Lung (tissue), 11 donors: ENCODE measurements at regions not wholly inside any gene's neighbourhood (a gene's known extent, or its start where the extent isn't known, plus 50 kb on each side); places are given as distances from the start of the nearest gene placed in this dataset.

Experiments
- ATAC-seq: fragments of 200-7000 bp; cut with Tn5 transposase; one replicate; pipeline ENCODE4 v1.9.1; 2020; ENCODE audit warnings: moderate number of reproducible peaks; ENCODE audit not compliant: insufficient read depth, low FRiP score
- DNase-seq, 3 donors: peaks; one replicate each; pipeline ENCODE4 v3.0.0-alpha.2; 2013 to 2017
- H3K27ac ChIP-seq, 2 donors: one replicate each; pipeline ENCODE4 v1.5.1; 2013; ENCODE audit warnings: mild to moderate bottlenecking in 2 of 2, moderate library complexity in 2 of 2, control low read depth in 1 of 2, inconsistent platforms in 1 of 2, low read depth in 1 of 2, low read length in 1 of 2
- H3K27me3 ChIP-seq, 3 donors: one replicate each; pipeline ENCODE4 v1.5.1; 2013; ENCODE audit warnings: low read length in 2 of 3; ENCODE audit not compliant: control insufficient read depth in 3 of 3, insufficient read depth in 3 of 3
- H3K36me3 ChIP-seq, 4 donors: one replicate each; pipeline ENCODE4 v1.5.1; 2013; ENCODE audit warnings: low read length in 4 of 4, mild to moderate bottlenecking in 1 of 4, moderate library complexity in 1 of 4; ENCODE audit not compliant: control insufficient read depth in 4 of 4, insufficient read depth in 4 of 4
- H3K4me1 ChIP-seq, 5 donors: one replicate each; pipeline ENCODE4 v1.5.1; 2013; ENCODE audit warnings: low read length in 5 of 5, mild to moderate bottlenecking in 2 of 5, moderate library complexity in 1 of 5; ENCODE audit not compliant: control insufficient read depth in 5 of 5, insufficient read depth in 5 of 5
- H3K4me3 ChIP-seq: one replicate; pipeline ENCODE4 v1.5.1; 2013; ENCODE audit warnings: mild to moderate bottlenecking, control low read depth, moderate library complexity
- H3K9ac ChIP-seq, 2 donors: one replicate each; pipeline ENCODE4 v1.5.1; 2013; ENCODE audit warnings: low read length in 2 of 2, control low read depth in 1 of 2; ENCODE audit not compliant: insufficient read depth in 1 of 2
- H3K9me3 ChIP-seq, 4 donors: one replicate each; pipeline ENCODE4 v1.5.1; 2013; ENCODE audit warnings: low read length in 3 of 4, mild to moderate bottlenecking in 1 of 4, moderate library complexity in 1 of 4; ENCODE audit not compliant: control insufficient read depth in 4 of 4, insufficient read depth in 3 of 4
- WGBS, 2 donors: extraction: QIAGEN DNeasy Blood & Tissue Kit; methylation state at CpG; one replicate each; pipeline ENCODE4 v1.1.7; 2013; 5-methylcytosine and 5-hydroxymethylcytosine counted together
- TF ChIP-seq, protein P1 (sequence below): IDR thresholded peaks from 2 replicates; pipeline ENCODE4 v1.5.1; 2012; ENCODE audit warnings: mild to moderate bottlenecking; ENCODE audit errors: control extremely low read depth, extremely low read depth
- donor health status: control.
- donor health status: control.
- donor health status: Bipolar disorder and iron deficiency.
- donor health status: healthy.
- donor health status: DM: yes; HTN: yes; CAD: no.

DNA sequence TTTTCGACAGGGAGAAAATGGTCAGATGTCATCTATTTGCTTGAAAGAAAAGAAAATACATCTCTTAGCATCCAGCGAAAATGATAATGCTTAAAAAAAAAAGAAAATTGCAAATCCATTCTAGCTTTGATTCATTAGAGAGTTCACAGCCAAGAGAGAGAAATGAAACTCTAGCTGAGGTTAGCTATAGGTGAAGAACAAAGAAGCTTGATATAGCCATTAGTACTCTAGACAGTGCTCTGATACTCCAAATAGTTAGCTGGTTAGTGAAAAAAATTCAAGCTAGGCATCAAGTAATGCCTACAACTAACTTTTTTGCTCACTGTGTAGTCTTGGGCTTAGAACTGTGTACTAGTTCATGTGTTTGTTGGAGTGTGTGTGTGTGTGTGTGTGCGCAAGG is 721.6 kb upstream of the SOX9 start:
- WGBS, 2 donors, result 47 to 51% methylated on average over 3 of the region's 3 CpGs
- no peaks in the 10 kb centered on the region for H3K27me3 ChIP-seq
- peaks cover 0 to 3% (median 0%) of the 10 kb centered on the region in 5 donors for H3K4me1 ChIP-seq
- no peak for DNase-seq
- no peak overlapping the region for H3K9ac ChIP-seq
- H3K36me3 ChIP-seq, result no peaks in the 10 kb centered on the region
- H3K4me3 ChIP-seq, result no peak overlapping the region
- H3K9me3 ChIP-seq, result no peaks in the 10 kb centered on the region
- TF ChIP-seq, protein P1, sequence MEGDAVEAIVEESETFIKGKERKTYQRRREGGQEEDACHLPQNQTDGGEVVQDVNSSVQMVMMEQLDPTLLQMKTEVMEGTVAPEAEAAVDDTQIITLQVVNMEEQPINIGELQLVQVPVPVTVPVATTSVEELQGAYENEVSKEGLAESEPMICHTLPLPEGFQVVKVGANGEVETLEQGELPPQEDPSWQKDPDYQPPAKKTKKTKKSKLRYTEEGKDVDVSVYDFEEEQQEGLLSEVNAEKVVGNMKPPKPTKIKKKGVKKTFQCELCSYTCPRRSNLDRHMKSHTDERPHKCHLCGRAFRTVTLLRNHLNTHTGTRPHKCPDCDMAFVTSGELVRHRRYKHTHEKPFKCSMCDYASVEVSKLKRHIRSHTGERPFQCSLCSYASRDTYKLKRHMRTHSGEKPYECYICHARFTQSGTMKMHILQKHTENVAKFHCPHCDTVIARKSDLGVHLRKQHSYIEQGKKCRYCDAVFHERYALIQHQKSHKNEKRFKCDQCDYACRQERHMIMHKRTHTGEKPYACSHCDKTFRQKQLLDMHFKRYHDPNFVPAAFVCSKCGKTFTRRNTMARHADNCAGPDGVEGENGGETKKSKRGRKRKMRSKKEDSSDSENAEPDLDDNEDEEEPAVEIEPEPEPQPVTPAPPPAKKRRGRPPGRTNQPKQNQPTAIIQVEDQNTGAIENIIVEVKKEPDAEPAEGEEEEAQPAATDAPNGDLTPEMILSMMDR, result no peak
- H3K27ac ChIP-seq, result no peak overlapping the region
- no peak for ATAC-seq

DNA sequence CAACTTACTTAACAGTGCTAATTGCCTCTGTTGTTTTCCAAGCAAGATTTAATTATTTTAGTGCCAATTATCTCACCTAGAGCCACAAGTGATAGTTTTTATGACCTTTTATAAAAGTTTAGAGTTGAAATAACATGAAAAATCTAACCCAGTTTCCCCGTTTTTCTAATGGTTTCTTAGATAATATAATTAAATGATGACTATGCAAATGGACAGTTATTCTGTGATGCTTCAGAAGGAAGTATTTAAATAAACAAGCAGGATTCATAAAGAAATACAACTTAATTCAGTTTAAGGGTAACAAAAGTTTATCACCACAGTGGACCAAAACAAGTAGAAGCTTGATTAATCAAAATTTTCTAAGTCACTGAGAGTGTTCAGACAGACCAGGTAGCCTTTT is 721.2 kb upstream of the SOX9 start:
- Histone ChIP-seq H3K4me1 (peaks cover 0 to 3% (median 0%) of the 10 kb centered on the region in 5 donors), H3K36me3 (no peaks in the 10 kb centered on the region), H3K4me3 (no peak overlapping the region), H3K9ac (no peak overlapping the region), H3K27me3 (no peaks in the 10 kb centered on the region), H3K27ac (no peak overlapping the region), H3K9me3 (no peaks in the 10 kb centered on the region)
- no peak for DNase-seq
- 59 to 62% methylated on average over 1 of the region's 1 CpG for WGBS, 2 donors
- no peak for ATAC-seq
- TF ChIP-seq, protein P1, result no peak

DNA sequence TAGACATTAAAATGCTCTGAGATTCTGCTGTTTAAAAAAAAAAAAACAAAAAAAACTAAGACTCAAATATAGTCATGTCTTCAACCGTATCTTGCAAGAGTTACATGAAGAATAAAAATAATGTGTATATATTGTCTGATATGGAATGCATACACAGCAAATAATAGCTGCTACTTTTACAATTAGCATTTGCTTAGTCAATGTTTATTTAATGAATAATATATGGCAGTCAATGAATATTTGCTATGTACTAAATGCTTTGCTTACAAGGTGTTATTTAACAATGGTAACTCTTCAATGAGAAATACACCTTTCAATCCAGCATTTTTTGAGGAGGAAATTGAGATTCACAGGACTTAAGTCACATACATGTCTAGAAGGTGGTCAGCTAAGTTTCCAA is 718.8 kb upstream of the SOX9 start:
- ATAC-seq (no peak), DNase-seq (no peak)
- TF ChIP-seq, protein P1, result no peak
- H3K9me3 ChIP-seq, result no peaks in the 10 kb centered on the region
- no peaks in the 10 kb centered on the region for H3K4me1 ChIP-seq
- WGBS, 2 donors, result 85 to 86% methylated on average over 1 of the region's 1 CpG
- H3K4me3 ChIP-seq, result no peak overlapping the region
- H3K9ac ChIP-seq, result no peak overlapping the region
- no peaks in the 10 kb centered on the region for H3K27me3 ChIP-seq
- H3K36me3 ChIP-seq, result no peaks in the 10 kb centered on the region
- no peak overlapping the region for H3K27ac ChIP-seq

DNA sequence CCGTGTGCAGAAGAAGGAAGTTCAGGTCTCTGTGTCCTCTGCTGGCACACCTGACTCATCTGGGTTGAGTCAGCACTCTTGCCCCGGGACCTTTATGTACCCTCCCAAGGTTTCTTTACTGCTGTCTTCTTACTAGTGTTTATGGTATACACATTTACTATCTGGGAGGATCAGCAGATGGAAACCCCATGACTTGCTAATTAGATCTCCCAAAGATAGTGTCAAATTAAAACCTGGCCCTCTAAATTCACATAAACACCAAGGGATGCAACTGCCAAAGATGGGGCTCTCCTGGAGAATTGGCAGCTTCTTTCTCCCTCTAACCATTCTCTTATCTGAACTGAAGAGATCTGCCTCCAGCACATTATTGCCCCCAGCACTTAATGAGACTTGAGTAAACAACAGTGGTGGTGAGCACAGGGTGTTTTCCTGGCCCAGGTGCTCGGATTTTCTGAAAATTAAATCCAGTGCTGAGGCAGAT is 718.1 kb upstream of the SOX9 start:
- ATAC-seq, result no peak
- no peak overlapping the region for H3K4me3 ChIP-seq
- DNase-seq, result no peak
- no peaks in the 10 kb centered on the region for H3K36me3 ChIP-seq
- H3K27me3 ChIP-seq, result no peaks in the 10 kb centered on the region
- TF ChIP-seq, protein P1, result no peak
- H3K27ac ChIP-seq, result no peak overlapping the region
- H3K9me3 ChIP-seq, result no peaks in the 10 kb centered on the region
- no peak overlapping the region for H3K9ac ChIP-seq
- H3K4me1 ChIP-seq, result no peaks in the 10 kb centered on the region
- 75 to 80% methylated on average over 3 of the region's 3 CpGs for WGBS, 2 donors
